RWPE1 (cell line): ENCODE measurements at regions not wholly inside any gene's neighbourhood (a gene's known extent, or its start where the extent isn't known, plus 50 kb on each side); places are given as distances from the start of the nearest gene placed in this dataset.

ENCODE experiments used
- CTCF ChIA-PET: fragments of 350-600 bp; sonication (Branson Sonifier 250); formaldehyde crosslinking; extraction: SDS; loops from one replicate; lab custom pipeline; 2021; lab: Yijun Ruan, JAX
- POLR2A ChIA-PET: fragments of 400-600 bp; formaldehyde crosslinking; extraction: SDS; loops from one replicate; lab custom pipeline; 2020; ENCODE audit warnings: antibody characterized with exemption; ENCODE audit not compliant: low non-redundant PET; lab: Yijun Ruan, JAX
- DNase-seq: peaks from one replicate; pipeline ENCODE4 v3.0.0; 2012; ENCODE audit warnings: low spot score
- H3K27ac ChIP-seq: fragments of 450-650 bp; 2 replicates; pipeline ENCODE4 v1.5.1; 2017
- TF ChIP-seq, protein P1 (sequence below): fragments of 450-650 bp; conservative IDR thresholded peaks from 2 replicates; pipeline ENCODE4 v1.5.1; 2017; ENCODE audit warnings: low read depth, mild to moderate bottlenecking

DNA sequence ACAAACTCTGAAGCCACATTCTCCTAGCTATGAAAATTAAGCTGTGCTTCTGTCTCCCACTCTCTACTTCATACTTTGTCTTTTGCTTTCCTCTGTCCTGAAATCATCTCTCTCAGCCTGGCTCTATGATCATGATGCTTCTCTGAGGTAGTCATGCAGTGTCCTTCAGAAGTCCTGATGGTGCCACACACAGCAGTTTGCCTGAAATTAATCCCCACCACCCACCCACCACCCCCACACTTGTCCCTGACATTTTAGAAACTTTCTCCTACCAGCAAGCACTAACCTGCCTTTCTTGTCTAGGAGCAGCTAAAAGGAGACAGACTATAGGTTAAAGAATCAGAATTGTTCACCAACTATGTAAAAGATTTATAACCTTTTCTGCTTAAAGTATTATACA is 282.2 kb upstream of the FAM174A start:
- CTCF ChIA-PET = interaction anchor here (0.7 kb wide), 1 partner anchor 885 kb away, joined by 3 read pairs; no protein-coding TSS in a partner anchor
- POLR2A ChIA-PET = no interaction called here
- TF ChIP-seq, protein P1, sequence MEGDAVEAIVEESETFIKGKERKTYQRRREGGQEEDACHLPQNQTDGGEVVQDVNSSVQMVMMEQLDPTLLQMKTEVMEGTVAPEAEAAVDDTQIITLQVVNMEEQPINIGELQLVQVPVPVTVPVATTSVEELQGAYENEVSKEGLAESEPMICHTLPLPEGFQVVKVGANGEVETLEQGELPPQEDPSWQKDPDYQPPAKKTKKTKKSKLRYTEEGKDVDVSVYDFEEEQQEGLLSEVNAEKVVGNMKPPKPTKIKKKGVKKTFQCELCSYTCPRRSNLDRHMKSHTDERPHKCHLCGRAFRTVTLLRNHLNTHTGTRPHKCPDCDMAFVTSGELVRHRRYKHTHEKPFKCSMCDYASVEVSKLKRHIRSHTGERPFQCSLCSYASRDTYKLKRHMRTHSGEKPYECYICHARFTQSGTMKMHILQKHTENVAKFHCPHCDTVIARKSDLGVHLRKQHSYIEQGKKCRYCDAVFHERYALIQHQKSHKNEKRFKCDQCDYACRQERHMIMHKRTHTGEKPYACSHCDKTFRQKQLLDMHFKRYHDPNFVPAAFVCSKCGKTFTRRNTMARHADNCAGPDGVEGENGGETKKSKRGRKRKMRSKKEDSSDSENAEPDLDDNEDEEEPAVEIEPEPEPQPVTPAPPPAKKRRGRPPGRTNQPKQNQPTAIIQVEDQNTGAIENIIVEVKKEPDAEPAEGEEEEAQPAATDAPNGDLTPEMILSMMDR = no peak
- H3K27ac ChIP-seq = no peak overlapping the region
- DNase-seq = no peak

DNA sequence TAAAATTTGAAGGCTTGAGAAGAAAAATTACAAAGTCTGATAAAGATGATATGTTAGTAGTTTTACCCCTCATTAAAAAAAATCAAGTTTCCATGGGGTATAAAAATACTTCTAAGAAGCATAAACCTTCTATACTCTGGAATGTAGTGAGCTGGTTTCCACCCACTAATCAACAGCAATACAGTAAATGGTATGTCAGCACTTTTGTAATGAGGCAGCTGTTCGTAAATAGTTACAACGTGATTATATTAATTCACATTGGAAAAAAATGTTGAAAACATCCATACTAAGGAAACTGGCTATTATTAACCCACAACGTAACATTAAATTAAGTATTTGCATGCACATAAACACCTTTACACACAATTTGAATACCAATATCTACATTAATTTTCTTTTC is 283.1 kb upstream of the FAM174A start:
- no peak for DNase-seq
- TF ChIP-seq, protein P1 = no peak
- CTCF ChIA-PET = no interaction called here
- POLR2A ChIA-PET = no interaction called here
- no peak overlapping the region for H3K27ac ChIP-seq

DNA sequence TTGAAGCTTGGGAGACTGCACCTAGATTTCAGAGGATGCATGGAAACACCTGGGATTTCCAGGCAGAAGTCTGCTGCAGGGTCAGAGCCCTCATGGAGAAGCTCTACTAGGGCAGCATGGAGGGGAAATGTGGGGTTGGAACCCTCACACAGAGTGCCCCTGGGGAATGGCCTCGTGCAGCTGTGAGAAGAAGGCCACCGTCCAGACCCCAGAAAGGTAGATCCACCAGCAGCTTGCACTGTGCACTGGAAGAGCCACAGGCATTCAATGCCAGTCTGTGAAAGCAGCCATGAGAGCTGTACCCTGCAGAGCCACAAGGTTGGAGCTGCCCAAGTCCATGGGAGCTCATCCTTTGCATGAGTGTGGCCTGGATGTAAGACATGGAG is 285.3 kb upstream of the FAM174A start:
- no peak for DNase-seq
- no peak overlapping the region for H3K27ac ChIP-seq
- TF ChIP-seq, protein P1 = no peak
- CTCF ChIA-PET = no interaction called here
- POLR2A ChIA-PET = no interaction called here

DNA sequence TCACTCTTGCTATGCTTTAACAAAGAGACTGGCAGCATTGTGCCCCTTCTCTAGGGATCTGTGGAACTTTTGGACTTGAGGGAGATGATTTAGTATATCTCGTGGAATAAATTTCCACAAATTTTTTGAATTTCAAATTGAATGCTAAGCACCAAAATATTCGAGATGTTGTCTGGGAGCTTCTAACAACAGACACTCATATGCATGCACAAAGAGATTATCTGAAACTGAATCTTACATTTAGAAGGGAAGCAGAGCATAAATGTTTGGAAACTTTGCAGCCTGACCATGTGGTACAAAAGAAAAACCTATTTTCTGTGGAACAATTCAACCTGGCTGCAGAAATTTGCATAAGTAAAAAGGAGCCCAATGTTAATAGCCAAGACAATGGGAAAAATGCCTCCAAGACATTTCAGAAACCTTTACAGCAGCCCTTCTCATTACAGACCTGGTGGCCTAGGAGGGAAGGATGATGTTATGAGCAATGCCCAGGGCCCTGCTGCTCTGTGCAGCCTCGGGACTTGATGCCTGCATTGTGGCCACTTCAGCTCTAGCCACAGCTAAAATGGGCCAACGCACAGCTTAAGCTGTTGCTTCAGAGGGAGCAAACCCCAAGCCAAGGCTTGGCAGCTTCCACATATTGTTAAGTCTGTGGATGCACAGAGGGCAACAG is 285.8 kb upstream of the FAM174A start:
- ChIA-PET CTCF (no interaction called here), POLR2A (no interaction called here)
- TF ChIP-seq, protein P1 = no peak
- no peak overlapping the region for H3K27ac ChIP-seq
- DNase-seq = no peak

DNA sequence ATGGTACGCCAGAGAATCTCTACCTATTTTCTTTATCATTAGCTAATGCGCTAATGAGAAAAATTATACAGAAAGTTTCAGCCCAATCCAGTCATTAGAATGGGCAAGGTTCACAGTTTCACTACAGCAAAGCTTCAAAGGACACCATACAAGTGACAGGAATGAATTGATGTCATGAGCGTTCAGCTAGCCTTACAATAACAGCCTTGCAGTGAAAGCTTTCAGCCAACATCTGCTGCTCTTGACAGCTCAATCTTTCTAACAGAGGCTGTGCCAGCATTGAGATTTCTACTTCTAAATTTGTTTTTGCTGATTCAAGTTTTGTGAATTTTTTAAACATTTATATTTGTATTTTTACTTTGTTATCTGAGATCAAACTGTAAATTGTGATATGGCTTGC is 302.4 kb upstream of the FAM174A start:
- ChIA-PET POLR2A (no interaction called here), CTCF (no interaction called here)
- no peak for DNase-seq
- H3K27ac ChIP-seq = no peak overlapping the region
- TF ChIP-seq, protein P1 = no peak

DNA sequence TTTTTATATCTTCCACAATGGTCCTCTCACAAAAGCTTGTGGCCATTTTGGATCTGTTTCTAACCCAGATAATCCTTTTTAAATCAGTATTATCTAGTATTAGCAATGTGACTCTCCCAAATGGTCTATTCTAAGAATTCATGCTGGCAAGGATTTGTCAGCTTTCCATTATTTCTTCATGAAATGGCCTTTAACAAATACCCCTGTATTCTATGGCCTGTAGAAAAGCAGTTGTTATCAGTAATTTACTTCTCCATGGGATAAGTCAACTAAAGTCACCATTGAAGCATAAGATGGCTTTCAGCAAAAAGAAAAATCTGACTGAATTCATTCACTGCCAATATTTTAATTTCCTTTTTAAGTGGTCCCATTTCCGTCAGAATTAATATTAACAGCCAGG is 346.4 kb upstream of the FAM174A start:
- ChIA-PET CTCF (interaction anchor here (0.6 kb wide), 1 partner anchor 1084 kb away, joined by 3 read pairs; no protein-coding TSS in a partner anchor), POLR2A (no interaction called here)
- no peak overlapping the region for H3K27ac ChIP-seq
- TF ChIP-seq, protein P1 = no peak
- no peak for DNase-seq
